Stimulated activated CD4-positive, alpha-beta T cell treated with anti-CD3 and anti-CD28 coated beads, Interleukin-2, amount 100 ng/mL, for 48 hours (primary cell): ENCODE measurements at regions not wholly inside any gene's neighbourhood (a gene's known extent, or its start where the extent isn't known, plus 50 kb on each side); places are given as distances from the start of the nearest gene placed in this dataset.

Experiments used
- DNase-seq, 2 donors: peaks; one replicate each; pipeline ENCODE4 v3.0.0-alpha.2; 2020

DNA sequence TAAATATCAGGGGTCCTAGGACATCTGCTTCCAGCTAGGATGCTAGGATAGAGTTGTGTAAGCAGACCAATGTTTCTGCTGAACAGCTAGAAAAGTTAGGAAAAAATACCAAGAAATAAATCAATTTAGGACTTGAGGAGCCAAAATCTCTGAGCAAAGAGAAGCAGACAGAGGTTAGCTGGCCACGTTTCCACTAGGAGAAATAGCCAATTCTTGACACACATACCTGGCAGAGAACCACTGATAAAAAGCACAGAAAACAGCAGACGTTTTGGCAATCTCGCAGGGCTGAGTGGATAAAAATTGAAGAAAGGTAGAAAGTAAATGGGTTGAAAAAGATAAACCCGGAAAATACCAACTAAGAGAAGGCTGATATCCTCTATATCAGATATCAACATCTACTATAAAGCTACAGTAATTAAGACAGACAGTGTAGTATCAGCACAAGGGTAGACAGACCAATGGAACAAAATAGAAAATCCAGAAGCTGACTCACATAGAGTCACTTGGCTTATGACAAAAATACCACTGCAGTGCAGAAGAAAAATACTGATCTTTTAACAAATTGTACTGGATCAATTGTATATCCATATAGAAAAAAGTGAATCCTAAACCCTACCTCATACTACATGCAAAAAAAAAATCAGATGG is 306.1 kb upstream of the KLHL29 start:
- DNase-seq: no peak

DNA sequence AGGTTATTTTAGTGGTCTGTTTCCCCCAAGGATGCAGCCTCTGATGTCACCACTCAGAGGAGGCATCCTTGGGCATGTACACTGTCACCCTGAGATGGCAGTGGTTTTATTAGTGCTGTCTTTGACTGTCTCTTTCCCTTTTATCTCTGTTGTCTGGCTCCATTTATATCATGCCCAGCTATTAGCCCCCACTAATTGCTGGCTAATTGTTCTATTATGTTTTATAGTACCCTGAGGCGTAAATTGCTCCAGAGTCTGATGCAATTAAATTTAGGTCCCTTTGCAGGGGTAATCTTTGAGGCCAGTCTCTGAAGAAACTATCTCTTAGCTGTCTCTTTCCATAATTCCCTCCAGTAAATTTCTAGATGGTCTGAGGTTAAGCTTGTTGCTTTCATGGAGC is 301.0 kb upstream of the KLHL29 start:
- DNase-seq: no peak

DNA sequence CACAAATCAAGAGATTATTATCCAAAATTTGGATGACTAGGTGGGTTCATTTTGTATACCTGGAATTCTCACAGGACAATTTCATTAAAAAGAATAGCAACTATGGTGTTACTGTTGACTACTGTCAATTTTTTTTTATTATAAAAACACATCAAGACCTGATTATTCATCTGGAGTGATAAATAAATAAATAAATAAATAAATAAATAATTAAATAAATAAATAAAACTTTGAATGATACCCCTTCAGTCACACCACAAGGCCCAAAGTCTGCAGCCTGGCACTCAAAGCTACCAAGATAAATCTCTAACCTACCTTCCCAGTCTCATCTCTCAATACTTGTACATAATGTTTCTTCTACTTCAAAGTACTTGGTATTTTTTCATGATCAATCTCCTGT is 294.0 kb upstream of the KLHL29 start:
- DNase-seq: no peak

DNA sequence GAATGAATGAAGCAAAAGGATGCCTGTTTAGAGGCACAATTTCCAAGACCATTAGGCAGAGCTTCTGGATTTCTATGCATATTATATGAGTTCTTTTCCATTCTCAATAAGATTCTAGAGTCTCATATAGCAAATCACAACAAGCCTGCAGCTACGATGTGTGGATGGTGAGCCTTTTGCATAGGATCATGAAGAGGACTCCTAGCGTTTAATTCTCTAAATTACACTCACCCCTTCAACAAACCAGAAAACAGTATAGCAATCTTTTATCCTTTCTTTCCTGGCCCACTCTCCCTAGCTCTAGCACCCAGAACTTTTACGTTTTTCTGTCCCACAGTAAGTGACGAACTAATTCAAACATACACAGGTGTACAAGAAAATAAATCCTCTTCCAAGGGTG is 293.1 kb upstream of the KLHL29 start:
- no peak for DNase-seq

DNA sequence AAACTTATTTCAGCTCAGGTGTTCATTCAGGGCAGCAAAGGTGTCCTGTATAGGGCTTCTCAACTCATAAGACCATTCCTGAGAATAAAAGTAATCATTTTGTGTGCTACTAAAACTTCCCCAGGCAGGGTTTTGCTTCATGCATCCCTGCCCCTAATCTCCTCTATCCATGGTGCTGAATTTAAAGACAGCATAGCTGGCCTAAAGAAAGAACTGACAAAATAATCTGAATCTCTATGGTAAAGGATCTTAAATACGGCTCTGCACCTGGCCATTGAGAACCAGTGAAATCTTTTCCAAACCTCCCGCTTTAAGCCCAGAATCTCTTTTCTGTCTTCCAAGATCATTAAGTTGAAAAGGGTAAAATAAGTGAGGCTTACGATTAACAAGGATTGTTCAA is 292.1 kb upstream of the KLHL29 start:
- no peak for DNase-seq

DNA sequence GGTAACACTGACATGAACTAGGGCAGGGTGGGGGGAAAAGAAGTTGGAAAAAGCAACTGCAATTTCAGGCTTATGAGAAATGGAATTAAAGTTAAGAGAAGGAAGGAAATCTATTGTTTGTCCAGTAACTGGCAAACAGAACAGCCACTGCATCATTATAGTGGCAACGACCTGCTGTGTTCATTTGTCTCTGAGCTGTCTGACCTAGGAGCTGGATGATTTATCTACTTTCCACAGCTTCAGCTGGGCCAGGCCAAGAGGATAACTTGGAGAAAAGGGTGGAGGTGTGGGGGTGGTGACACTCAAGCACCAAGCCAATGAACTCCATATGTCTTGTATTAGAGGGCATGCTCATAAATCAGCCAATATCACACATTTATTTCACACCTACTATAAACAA is 291.5 kb upstream of the KLHL29 start:
- DNase-seq: no peak

DNA sequence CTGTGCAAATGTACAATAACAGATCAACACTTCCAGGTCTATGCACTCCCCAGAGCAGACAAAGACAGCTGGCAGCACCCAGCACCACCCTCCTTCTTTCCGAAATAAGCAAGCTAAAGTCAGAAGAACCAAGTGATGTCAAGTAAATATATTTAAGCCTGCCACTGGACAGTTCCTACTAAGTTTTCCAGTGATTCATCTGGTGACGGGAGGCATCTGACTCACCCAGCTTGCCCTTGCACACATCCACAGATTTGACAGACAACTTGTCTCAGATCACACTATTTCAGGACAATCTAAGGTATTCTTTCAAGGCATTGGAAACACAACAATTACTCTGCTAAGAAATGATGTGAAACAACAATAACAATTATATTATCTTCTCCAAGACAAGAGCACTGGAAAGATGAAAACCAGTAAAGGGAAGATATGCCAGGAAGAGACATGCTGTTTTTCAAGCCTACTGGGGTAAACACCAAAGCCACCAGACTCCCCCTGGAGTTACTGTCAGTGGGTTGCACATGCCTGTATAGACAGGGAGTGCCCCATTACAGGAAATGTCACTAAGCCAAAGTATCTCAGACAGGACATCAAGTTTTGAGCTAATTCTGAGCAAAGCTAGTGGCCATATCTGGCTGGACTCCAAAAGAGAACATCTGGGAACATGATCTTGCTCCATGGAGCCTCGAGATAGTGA is 287.9 kb upstream of the KLHL29 start:
- DNase-seq: no peak

DNA sequence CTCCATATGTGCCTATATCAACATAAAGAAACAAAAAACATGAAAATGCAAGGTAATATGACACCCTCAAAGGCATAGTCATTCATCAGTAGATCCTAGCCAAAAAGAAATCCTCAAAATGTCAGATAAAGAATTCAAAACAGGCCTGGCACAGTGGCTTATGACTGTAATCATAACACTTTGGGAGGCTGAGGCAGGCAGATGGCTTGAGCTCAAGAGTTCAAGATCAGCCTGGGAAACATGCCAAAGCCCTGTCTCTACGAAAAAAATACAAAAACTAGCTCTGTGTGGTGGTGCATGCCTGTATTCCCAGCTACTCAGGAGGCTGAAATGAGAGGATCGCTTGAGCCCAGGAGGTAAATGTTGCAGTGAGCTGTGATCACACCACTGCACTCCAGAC is 284.6 kb upstream of the KLHL29 start:
- no peak for DNase-seq

DNA sequence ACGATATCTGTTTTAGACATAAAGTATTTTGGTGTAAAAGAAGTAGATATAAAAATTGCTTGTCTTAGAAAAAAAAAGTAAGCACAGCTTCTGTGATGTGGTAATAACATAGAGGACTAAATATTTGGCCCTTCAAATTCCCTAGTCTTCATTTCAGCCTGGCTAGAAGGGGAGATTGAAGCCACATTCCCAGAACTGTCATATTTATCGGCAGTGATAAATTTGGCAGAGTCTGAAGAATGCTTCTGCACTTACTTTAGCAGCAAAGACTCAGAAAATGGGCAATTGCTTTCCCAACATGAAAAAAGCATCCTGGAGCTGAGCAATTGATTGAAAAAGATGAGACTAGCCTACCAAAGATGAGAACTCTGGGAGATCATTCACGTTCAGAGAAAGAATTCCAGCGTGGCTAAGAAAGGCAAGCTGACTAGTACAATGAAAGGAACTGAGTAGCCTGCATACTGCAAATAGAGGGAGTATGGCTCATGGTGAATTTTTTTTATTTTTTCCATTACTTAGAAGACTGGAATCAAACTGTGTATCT is 278.7 kb upstream of the KLHL29 start:
- no peak for DNase-seq

DNA sequence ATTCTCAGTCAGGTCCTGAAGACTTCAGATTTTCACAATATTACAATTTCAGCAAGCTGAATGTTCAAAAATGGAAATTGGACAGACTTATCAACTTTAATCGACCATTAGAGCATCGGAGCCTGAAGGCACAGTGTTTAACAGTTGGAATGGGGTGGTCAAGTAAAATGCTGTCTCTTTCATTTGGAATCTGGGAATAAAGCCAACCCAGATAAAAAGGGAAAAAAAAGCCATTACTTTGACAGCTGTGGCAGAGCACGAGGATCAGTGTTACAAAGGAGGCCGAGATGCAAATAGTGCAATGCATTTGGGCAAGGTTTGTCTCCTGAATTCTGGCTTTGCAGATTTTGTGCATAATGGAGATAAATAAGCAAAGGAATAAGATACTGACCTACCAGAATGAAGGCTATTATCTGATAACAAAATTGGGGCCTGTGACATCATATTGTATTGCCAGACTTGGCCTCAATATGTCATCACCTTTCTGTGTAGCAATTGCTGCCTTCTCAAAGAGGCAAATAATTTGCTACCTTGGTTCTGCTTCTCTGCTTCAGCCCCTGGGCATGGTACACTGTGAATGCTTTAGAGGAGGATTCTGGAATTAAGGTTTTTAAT is 277.5 kb upstream of the KLHL29 start:
- no peak for DNase-seq

DNA sequence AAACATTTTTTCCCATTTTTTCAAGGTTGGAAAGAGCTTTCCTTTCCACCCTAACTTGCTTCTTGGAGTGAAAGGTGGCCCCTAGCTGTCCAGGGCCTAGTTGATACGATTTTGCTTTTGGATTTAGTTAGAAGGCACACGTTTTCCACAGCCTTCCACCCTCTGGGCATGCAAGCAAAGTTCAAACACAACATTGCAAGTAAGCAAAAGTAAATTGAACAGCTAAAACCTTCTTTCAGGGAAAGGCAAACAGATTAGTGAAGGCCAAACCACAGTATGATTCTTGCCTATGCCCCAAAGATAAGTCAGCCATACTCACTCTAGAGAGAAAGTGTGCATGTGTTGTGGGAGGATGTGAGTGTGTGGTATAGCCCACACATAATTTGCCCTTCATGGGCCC is 273.7 kb upstream of the KLHL29 start:
- DNase-seq: no peak

DNA sequence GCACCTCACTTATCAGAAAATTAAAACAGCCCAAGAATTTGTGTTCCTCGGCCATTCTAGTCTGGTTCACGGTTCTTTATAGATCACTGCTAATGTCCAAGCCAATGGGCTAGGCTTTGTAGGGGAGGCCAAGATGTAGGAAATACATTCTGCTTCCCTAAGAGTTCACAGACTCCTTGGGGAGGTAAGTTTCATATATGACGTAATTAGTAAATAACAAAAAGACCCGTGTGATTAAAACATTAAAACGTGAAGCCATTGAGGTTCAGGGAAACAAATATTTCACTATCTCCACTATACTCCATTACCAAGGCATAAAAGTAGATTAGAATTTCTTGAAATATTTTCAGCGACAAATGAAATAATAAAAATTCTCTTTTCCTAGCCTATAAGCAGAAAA is 272.5 kb upstream of the KLHL29 start:
- DNase-seq: no peak

DNA sequence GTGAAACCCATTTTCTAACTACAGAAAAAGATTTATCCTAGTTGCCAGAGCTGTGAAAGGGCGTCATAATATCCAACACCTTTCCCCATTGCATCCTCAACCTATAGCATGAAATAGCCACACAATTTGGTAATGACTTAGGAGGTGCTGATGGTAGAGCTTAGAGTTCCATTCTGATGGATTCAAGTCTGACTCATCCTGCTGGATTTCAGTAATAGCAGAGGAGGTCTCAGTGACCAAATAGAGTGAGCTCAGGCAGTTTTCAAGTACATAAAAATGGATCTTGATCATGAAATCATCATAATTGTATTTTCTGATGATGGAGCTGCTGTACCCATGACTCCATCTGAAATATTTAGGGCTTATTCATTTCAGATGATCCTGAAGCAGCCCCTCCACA is 270.7 kb upstream of the KLHL29 start:
- no peak for DNase-seq

DNA sequence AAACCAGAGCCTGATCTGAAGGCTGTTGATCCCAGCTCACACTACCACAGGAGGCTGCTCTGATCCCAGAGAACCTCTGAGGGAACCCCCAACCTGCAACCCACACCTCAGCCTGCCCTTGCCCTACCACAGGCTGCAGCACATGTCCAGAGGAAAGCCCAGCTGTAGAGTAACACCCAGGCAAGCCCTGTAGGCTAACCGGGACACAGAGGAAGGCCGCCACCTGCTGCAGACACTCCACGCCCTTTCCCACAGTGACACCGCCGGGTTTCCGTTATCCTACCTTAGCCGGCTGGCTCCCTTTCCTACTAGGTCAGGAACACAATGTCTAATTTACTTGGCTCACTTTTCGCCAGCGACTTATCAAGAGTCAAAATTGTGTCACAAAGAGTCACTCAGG is 266.7 kb upstream of the KLHL29 start:
- DNase-seq: no peak

DNA sequence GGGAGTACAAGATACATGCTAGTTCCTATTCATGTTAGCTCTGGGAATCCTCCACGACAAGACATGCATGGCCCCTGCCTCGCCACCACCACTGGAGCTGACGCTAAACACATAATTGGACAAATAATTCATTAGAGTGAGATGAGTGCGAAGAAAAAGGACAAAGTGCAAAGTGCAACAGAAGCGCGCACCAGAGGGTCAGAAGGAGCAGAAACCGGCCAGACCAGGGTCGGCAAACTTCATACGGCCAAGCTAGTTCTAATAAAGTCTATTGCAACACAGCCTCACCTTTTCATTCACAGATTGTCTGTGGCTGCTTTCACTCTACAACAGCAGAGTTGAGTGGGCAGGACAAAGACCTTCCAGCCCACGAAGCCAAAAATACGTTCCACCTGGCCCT is 266.1 kb upstream of the KLHL29 start:
- no peak for DNase-seq

DNA sequence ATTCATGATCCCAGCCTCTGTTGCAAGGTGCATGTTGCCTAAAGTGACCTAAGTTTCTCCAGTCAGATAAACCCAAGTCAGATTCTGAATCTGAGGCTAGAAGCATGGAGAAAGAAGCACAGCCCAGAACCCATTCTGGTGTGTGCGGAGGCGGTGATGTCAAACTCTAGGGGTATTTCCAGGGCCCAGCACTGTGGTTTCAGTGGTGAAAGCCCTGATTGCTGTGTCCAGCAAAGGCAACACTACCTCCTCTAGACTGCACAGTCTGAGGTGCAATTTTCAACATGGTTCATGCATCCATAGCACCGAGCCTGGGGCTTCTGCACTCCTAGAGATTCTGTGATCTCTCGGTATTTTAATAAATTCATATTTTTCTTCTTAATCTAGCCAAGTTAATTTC is 264.8 kb upstream of the KLHL29 start:
- no peak for DNase-seq

DNA sequence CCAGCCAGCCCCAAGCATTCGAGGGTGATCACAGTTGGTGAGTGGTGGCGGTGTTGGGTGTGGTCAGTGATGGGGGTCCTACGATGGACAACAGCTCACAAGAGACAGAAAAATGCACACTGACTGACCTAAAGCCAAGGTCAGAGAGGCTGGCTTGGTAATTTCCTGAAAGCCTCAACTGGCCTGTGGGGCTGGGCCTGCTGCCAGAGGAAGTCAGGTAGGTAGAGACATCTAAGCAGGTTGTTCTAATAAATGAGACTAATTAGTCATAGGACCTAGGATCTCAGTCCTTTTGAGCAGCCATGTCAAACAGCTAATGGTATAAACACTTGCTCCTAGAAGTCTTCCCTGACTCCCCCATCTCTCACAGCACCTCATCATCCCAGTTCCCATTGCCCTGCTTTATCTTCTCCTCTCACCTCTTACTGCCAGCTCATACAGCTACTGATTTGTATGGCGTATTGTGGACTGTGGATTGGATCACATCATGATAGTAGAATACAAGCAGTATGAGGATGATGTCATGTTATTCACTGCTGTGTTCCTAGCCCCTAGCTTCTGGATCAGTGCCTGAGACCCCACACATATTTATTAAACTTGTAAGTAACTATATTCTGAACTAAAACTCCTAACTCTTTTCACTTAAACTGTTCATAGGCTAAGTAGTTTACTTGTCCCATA is 262.9 kb upstream of the KLHL29 start:
- no peak for DNase-seq

DNA sequence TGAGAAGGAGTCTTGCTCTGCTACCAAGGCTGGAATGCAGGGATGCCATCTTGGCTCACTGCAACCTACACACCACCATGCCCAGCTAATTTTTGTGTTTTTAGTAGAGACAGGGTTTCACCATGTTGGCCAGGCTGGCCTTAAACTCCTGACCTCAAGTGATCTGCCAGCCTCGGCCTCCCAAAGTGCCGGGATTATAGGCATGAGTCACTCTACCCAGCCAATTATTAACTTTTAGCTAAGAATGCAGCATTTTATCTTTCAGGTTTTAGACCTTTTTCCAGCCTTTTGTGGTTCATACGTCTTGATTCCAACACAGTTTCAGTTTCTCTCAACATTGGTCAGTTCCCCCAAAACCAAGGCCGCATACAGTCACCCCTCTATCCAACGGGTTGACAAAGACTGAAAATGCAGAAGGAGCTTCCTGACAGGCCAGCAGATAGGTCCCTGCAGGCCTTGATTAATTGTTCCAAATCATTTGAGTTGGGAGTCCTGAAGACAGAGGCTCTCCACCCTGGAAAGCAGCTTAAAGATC is 262.2 kb upstream of the KLHL29 start:
- DNase-seq: no peak

DNA sequence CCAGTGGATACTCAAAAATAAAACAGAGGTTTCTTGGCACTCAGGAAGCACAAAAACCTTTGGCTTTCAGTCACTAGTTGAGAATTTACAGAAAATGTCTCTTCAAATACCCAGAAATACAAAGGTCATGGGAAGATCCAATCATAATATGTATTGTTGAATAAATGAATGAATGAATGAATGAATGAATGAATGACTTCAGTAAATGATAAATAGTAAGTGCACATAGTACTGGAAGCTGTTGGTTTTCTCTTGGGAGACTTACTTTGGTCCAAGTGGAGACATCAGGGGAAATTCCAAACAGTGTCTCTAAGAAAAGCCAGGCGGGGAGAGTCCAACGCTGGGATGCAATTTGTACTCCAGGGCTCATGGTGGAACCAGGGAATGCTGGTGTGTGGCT is 261.3 kb upstream of the KLHL29 start:
- DNase-seq: no peak

DNA sequence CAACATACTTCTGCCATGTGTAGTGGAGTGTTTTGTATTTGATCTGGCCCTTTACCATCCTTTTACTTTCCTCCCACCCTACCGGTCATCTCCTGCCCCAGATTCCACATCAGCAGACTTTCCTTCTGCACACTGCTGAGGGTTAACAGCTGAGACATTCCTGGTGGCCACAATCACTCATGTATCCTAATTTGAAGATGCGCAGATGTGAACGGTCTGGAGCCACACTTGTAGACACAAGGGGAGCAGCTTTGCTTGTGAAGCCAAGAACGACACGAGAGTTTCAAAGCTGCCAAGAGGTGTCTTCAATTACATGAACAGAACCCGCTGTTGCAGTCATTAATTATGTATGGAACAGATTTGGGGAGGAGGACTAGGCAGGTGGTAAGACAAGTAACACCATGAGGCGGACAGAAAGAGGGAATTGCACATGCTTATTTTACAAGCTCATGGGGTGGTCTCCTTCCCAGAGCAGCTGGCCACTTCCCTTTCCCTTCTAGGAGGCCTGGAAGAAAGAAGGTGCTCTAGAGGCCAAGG is 260.7 kb upstream of the KLHL29 start:
- DNase-seq: no peak

DNA sequence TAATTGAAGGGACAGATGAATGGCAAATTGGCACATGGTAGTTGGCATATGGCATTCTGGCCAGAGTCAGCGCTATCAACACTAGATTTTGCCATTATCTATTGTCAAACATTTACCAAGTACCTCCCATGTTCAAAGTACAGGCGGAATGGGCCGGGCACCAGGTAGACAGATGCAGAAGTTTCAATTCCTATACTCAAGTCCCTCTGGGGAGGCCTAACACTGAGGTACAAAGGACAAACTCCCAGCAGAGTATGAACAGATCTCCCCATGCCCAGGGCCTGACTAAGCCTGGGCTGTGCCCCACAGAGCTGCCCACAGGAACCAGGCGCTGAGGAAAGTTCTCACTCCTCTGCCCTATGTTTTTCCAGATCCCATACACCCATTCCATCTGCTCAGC is 257.5 kb upstream of the KLHL29 start:
- DNase-seq: no peak

DNA sequence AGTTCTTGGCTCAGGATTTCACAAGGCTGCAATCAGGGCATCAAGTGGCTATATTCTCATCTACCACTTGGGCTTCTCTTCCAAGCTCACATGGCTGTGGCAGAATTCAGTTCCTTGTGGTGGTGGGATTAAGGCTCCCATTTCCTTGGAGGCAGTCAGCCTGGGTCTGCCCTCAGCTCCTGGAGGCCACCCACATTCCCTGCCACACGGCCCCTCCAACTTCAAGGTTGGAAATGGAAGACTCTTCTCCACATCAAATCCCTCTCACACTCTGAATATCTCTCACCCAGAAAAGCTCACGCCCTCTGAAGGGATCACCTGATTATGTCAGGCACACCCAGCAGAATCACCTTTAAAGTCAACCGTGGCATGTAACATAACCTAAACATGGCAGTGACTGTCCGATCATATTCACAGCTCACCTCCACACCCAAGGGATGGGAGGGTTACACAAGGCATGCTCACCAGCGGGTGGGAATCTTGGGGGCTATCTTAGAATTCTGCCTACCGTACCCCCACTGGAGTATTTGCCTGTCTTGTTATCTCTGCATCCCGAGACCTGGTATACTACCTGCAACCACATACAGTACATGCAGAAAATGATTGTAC is 256.2 kb upstream of the KLHL29 start:
- DNase-seq: no peak

DNA sequence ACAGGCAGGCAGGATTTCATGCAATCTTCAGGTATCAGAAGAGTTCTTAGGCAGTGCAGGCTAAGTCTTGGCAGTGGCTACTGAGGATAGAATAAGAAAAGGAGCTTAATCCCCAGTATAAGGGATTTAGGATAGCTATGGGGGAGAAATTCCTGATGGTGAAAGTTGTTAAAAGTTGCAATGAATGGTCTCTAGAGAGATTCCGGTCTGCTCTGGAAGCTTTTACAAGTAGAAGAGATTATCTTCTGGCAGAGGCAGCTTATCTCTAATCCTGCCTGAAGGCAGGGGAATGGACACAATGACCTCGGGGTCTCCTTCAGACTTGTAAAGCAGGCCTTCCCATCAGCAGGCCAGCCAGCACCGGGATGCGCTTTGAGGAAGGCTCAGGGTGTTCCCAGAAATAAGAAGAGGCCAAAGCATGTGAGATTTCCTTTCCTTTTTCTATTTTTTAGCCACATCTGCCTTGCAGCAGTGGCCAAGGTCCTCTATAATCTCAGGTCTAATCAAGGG is 253.9 kb upstream of the KLHL29 start:
- no peak for DNase-seq
